ENCODE measurements at regions not wholly inside any gene's neighbourhood (a gene's known extent, or its start where the extent isn't known, plus 50 kb on each side); places are given as distances from the start of the nearest gene placed in this dataset.

DNA sequence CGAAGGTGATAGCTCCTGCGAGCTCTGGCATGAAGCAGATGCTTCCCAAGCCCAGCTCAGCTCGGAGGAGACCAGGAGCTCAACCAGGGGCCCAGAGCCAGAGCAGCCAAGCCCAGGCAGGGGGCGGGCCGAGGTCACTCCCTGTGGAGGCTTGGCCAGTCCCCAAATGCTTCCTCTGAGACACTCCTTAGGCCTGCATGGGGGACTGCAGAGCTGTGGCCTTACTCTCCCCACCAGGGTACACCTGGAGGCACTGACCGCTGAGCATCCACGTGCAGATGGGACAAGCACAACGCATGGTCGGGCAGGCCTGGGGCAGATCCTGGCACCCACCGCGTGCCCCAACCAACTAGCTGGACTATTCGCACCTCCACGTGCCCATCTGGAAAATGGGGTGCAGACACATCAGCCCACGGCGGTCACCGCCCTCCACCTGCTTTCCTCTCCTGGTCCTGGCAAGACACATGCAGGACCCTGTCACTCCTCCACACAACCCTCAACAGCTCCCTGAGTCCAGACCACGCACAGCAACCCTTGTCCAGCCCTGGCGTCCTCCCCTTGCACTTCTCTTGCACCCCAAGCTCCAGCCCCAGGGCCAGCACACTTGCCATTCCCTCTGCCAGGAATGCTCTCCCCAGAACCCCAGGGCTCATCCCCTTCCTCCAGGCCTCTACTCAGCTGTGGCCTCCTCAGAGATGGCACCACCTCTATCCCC, 164.7 kb upstream of the IQSEC1 start:
- TF ChIP-seq, protein P1, sequence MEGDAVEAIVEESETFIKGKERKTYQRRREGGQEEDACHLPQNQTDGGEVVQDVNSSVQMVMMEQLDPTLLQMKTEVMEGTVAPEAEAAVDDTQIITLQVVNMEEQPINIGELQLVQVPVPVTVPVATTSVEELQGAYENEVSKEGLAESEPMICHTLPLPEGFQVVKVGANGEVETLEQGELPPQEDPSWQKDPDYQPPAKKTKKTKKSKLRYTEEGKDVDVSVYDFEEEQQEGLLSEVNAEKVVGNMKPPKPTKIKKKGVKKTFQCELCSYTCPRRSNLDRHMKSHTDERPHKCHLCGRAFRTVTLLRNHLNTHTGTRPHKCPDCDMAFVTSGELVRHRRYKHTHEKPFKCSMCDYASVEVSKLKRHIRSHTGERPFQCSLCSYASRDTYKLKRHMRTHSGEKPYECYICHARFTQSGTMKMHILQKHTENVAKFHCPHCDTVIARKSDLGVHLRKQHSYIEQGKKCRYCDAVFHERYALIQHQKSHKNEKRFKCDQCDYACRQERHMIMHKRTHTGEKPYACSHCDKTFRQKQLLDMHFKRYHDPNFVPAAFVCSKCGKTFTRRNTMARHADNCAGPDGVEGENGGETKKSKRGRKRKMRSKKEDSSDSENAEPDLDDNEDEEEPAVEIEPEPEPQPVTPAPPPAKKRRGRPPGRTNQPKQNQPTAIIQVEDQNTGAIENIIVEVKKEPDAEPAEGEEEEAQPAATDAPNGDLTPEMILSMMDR (IDR thresholded peaks at IDR 0.05; ENCODE audit: insufficient read depth, low read length, poor library complexity, severe bottlenecking): no peak
- TF ChIP-seq EZH2phosphoT487 (conservative IDR thresholded peaks at IDR 0.05; ENCODE audit: low read length): no peak

Data from SU-DHL-6 (cell line).